SK-N-SH (cell line): ENCODE measurements at regions not wholly inside any gene's neighbourhood (a gene's known extent, or its start where the extent isn't known, plus 50 kb on each side); places are given as distances from the start of the nearest gene placed in this dataset.

Source experiments
- CTCF ChIA-PET: fragments of 300-600, 350-600 bp; formaldehyde crosslinking; extraction: SDS; loops from one replicate; lab custom pipeline; 2021; lab: Yijun Ruan, JAX
- POLR2A ChIA-PET: fragments of 350-600 bp; sonication (Branson Sonifier 250); formaldehyde crosslinking; extraction: SDS; loops from one replicate; lab custom pipeline; 2020; ENCODE audit warnings: antibody characterized with exemption, inconsistent platforms; lab: Yijun Ruan, JAX
- DNase-seq: peaks from one replicate; pipeline ENCODE4 v3.0.0; 2012
- H2AFZ ChIP-seq: fragments of 200-600 bp; sonication (generic); 2 replicates; pipeline ENCODE4 v1.8.1; 2016; ENCODE audit warnings: antibody characterized with exemption, mild to moderate bottlenecking, low read depth
- H3F3A ChIP-seq: fragments of 200-600 bp; sonication (generic); replicated peaks from 2 replicates; pipeline ENCODE3; 2016; ENCODE audit warnings: antibody characterized with exemption, mild to moderate bottlenecking; ENCODE audit not compliant: insufficient read depth
- H3K27ac ChIP-seq, 2 experiments: fragments of 200-500 bp in 1 of 2; fragments of 200-600 bp in 1 of 2; sonication (Bioruptor generic) in 1 of 2; sonication (generic), shearing (Covaris generic) in 1 of 2; 2 replicates each; pipeline versions ENCODE4 v1.5.1 to v1.6.1; 2014 to 2016; ENCODE audit warnings: low read depth in 2 of 2, inconsistent platforms in 1 of 2, low read length in 1 of 2, mild to moderate bottlenecking in 1 of 2, mixed read lengths in 1 of 2
- H3K27me3 ChIP-seq: fragments of 200-600 bp; sonication (generic), shearing (Covaris generic); 2 replicates; pipeline ENCODE4 v1.6.1; 2016; ENCODE audit warnings: mixed run types; ENCODE audit not compliant: insufficient read depth
- H3K36me3 ChIP-seq, 2 experiments: fragments of 200-500 bp in 1 of 2; fragments of 200-600 bp in 1 of 2; sonication (Bioruptor generic) in 1 of 2; sonication (generic) in 1 of 2; replicated peaks in 1 of 2; 2 replicates each; pipeline versions ENCODE3 to v1.5.1; 2014 to 2016; ENCODE audit warnings: low read length in 1 of 2, mild to moderate bottlenecking in 1 of 2; ENCODE audit not compliant: insufficient read depth in 2 of 2, control insufficient read depth in 1 of 2
- H3K4me1 ChIP-seq, 2 experiments: fragments of 200-500 bp in 1 of 2; fragments of 200-600 bp in 1 of 2; sonication (Bioruptor generic) in 1 of 2; sonication (generic), shearing (Covaris generic) in 1 of 2; 2 replicates each; pipeline versions ENCODE4 v1.5.1 to v1.6.1; 2014 to 2016; ENCODE audit warnings: low read depth in 1 of 2, low read length in 1 of 2, mixed run types in 1 of 2; ENCODE audit not compliant: insufficient read depth in 2 of 2, control insufficient read depth in 1 of 2
- H3K4me2 ChIP-seq: fragments of 200-600 bp; sonication (generic), shearing (Covaris generic); 2 replicates; pipeline ENCODE4 v1.6.1; 2017; ENCODE audit warnings: mixed run types
- H3K4me3 ChIP-seq, 2 experiments: fragments of 200-500 bp in 1 of 2; fragments of 200-600 bp in 1 of 2; sonication (Bioruptor generic) in 1 of 2; sonication (generic), shearing (Covaris generic) in 1 of 2; 2 replicates each; pipeline versions ENCODE4 v1.5.1 to v1.8.1; 2014 to 2016; ENCODE audit warnings: low read depth in 2 of 2, inconsistent platforms in 1 of 2, low read length in 1 of 2, mild to moderate bottlenecking in 1 of 2, mixed read lengths in 1 of 2, moderate library complexity in 1 of 2
- H3K79me2 ChIP-seq: fragments of 200-600 bp; sonication (generic); 2 replicates; pipeline ENCODE4 v1.8.1; 2017; ENCODE audit warnings: mild to moderate bottlenecking; ENCODE audit not compliant: insufficient read depth
- H3K9ac ChIP-seq: fragments of 200-600 bp; sonication (generic); 2 replicates; pipeline ENCODE4 v1.6.1; 2017; ENCODE audit warnings: mixed run types
- H3K9me2 ChIP-seq: fragments of 200-600 bp; sonication (generic); 2 replicates; pipeline ENCODE4 v1.6.1; 2017; ENCODE audit warnings: mixed run types
- H3K9me3 ChIP-seq: fragments of 200-600 bp; sonication (generic); 2 replicates; pipeline ENCODE4 v1.6.1; 2017; ENCODE audit warnings: mixed run types, mild to moderate bottlenecking, moderate library complexity
- H4K20me1 ChIP-seq: fragments of 200-600 bp; sonication (generic); 2 replicates; pipeline ENCODE4 v1.6.1; 2017; ENCODE audit warnings: mild to moderate bottlenecking, mixed run types; ENCODE audit not compliant: insufficient read depth
- FOSL2 ChIP-seq: IDR thresholded peaks from 2 replicates; pipeline ENCODE4 v1.4.0; 2012; ENCODE audit warnings: low read depth, mild to moderate bottlenecking, moderate library complexity, borderline replicate concordance
- FOXJ3 ChIP-seq: sonication (generic); formaldehyde crosslinking; IDR thresholded peaks from 2 replicates; pipeline ENCODE4 v1.5.1; 2020; ENCODE audit warnings: mild to moderate bottlenecking, missing genetic modification reagents
- FOXM1 ChIP-seq: IDR thresholded peaks from 2 replicates; pipeline ENCODE4 v1.4.0; 2012; ENCODE audit warnings: low read depth, mild to moderate bottlenecking
- GABPA ChIP-seq: IDR thresholded peaks from 2 replicates; pipeline ENCODE4 v1.4.0; 2012; ENCODE audit warnings: low read depth, mild to moderate bottlenecking
- JUND ChIP-seq: IDR thresholded peaks from 2 replicates; pipeline ENCODE4 v1.4.0; 2012
- MEF2A ChIP-seq: IDR thresholded peaks from 2 replicates; pipeline ENCODE4 v1.4.0; 2012; ENCODE audit warnings: low read depth, borderline replicate concordance
- NFIC ChIP-seq: IDR thresholded peaks from 2 replicates; pipeline ENCODE4 v1.4.0; 2012; ENCODE audit warnings: borderline replicate concordance
- NRF1 ChIP-seq: IDR thresholded peaks from 2 replicates; pipeline ENCODE4 v1.6.1; 2012; ENCODE audit warnings: low read depth, mild to moderate bottlenecking, low read length
- POLR2AphosphoS5 ChIP-seq: IDR thresholded peaks from 2 replicates; pipeline ENCODE4 v1.6.1; 2012; ENCODE audit warnings: low read depth, low read length
- RFX5 ChIP-seq: IDR thresholded peaks from 2 replicates; pipeline ENCODE4 v1.6.1; 2012; ENCODE audit warnings: mild to moderate bottlenecking, improper control_type of control experiment, low read length
- TAF1 ChIP-seq: IDR thresholded peaks from 2 replicates; pipeline ENCODE4 v1.6.1; 2012; ENCODE audit warnings: low read depth, mild to moderate bottlenecking, low read length, moderate library complexity, borderline replicate concordance
- WGBS: methylation state at CpG from one replicate; pipeline ENCODE4 v1.1.6; 2017; ENCODE audit warnings: low lambda C conversion rate; 5-methylcytosine and 5-hydroxymethylcytosine counted together
- TF ChIP-seq, protein P1 (sequence below): IDR thresholded peaks from 2 replicates; pipeline ENCODE4; 2012

GRCh38 chr2:56118474-56118873, 65.3 kb upstream of the CCDC85A start:
- Histone ChIP-seq H3K9me3 (no peaks in the 10 kb centered on the region), H3K27ac (no peak overlapping the region), H3K4me3 (no peak overlapping the region), H2AFZ (0 out of 2 replicates have a peak overlapping the region, but pooled peaks have one; percentile 2), H3K36me3 (no peaks in the 10 kb centered on the region), H3K4me1 (no peaks in the 10 kb centered on the region), H4K20me1 (no peaks in the 10 kb centered on the region), H3K9ac (no peak overlapping the region), H3K4me2 (no peak overlapping the region), H3K9me2 (no peaks in the 10 kb centered on the region), H3K27me3 (no peaks in the 10 kb centered on the region), H3F3A (no peaks in the 10 kb centered on the region), H3K79me2 (no peaks in the 10 kb centered on the region)
- 38% methylated on average over 4 of the region's 4 CpGs for WGBS
- POLR2A ChIA-PET, result no interaction called here
- CTCF ChIA-PET, result interaction anchor here (1.2 kb wide), 1 partner anchor 14 kb away, joined by 3 read pairs; no protein-coding TSS in a partner anchor
- TF ChIP-seq JUND (no peak), GABPA (no peak), FOSL2 (no peak), NRF1 (no peak), RFX5 (no peak), FOXJ3 (CRISPR knock-in tag) (no peak), POLR2AphosphoS5 (no peak), FOXM1 (no peak)
- TF ChIP-seq, protein P1, sequence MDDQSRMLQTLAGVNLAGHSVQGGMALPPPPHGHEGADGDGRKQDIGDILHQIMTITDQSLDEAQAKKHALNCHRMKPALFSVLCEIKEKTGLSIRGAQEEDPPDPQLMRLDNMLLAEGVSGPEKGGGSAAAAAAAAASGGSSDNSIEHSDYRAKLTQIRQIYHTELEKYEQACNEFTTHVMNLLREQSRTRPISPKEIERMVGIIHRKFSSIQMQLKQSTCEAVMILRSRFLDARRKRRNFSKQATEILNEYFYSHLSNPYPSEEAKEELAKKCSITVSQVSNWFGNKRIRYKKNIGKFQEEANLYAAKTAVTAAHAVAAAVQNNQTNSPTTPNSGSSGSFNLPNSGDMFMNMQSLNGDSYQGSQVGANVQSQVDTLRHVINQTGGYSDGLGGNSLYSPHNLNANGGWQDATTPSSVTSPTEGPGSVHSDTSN, result no peak
- no peak for DNase-seq

DNA sequence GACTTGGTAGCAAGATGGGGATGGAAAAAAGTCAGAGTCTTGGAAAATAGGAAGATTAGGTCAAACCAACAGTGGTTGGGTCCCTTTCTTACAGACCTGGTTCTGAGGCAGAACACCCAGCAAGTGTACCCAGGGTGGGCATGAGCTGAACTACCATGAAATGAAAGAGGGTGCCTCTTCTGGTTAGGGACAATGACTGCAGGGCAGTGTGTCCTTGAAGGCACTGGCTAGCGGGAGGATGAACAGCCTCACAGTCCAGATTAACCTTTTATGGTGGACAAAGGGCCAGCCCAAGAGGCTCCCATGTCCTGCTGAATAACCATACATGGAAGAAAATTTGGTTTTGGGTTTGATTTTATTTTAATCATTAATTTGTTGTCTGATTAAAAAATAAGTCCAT, 61.8 kb upstream of the CCDC85A start:
- Histone ChIP-seq H3K79me2 (no peaks in the 10 kb centered on the region), H3K9me2 (no peaks in the 10 kb centered on the region), H3K36me3 (no peaks in the 10 kb centered on the region), H4K20me1 (no peaks in the 10 kb centered on the region), H3K4me3 (no peak overlapping the region), H3K4me1 (peaks cover 0 to 3% of the 10 kb centered on the region in 2 experiments; a peak in 1 of 4 replicates), H3K4me2 (no peak overlapping the region), H3K9me3 (no peaks in the 10 kb centered on the region), H2AFZ (no peak overlapping the region), H3K27ac (no peak overlapping the region), H3F3A (no peaks in the 10 kb centered on the region), H3K27me3 (no peaks in the 10 kb centered on the region), H3K9ac (no peak overlapping the region)
- DNase-seq, result no peak
- 67% methylated on average over 1 of the region's 1 CpG for WGBS
- TF ChIP-seq MEF2A (no peak), NFIC (no peak)
- TF ChIP-seq, protein P1, result no peak
- CTCF ChIA-PET, result interaction anchor here (1.3 to 2.0 kb wide), 4 partner anchors 8 to 44 kb away, joined by 3 to 9 read pairs (median 3); no protein-coding TSS in a partner anchor
- POLR2A ChIA-PET, result no interaction called here

- 73% methylated on average over 1 of the region's 1 CpG for WGBS
- POLR2A ChIA-PET, result no interaction called here
- no peaks in the 10 kb centered on the region for H3K36me3 ChIP-seq
These were observed 60.3 kb upstream of the CCDC85A start for GRCh38 chr2:56123538-56123937.

More at GRCh38 chr2:56123538-56123937, 60.3 kb upstream of the CCDC85A start:
- H3K9ac ChIP-seq, result no peak overlapping the region
- CTCF ChIA-PET, result interaction anchor here (1.2 to 1.3 kb wide), 2 partner anchors 10 to 46 kb away, joined by 3 to 4 read pairs; no protein-coding TSS in a partner anchor
- H3K9me3 ChIP-seq, result no peaks in the 10 kb centered on the region
- H4K20me1 ChIP-seq, result no peaks in the 10 kb centered on the region
- no peaks in the 10 kb centered on the region for H3K9me2 ChIP-seq
- DNase-seq, result no peak
- H3K4me2 ChIP-seq, result no peak overlapping the region
- H3K27me3 ChIP-seq, result no peaks in the 10 kb centered on the region
- no peaks in the 10 kb centered on the region for H3K79me2 ChIP-seq
- no peaks in the 10 kb centered on the region for H3F3A ChIP-seq
- H3K4me3 ChIP-seq, result no peak overlapping the region
- TF ChIP-seq TAF1, result no peak
- no peak overlapping the region for H2AFZ ChIP-seq
- H3K27ac ChIP-seq, result no peak overlapping the region
- H3K4me1 ChIP-seq, result peaks cover 0 to 7% of the 10 kb centered on the region in 2 experiments; a peak in 3 of 4 replicates
